Esophagus muscularis mucosa (tissue), 3 donors: ENCODE measurements at regions not wholly inside any gene's neighbourhood (a gene's known extent, or its start where the extent isn't known, plus 50 kb on each side); places are given as distances from the start of the nearest gene placed in this dataset.

Experiments
- POLR2A ChIP-seq: fragments of 450-650 bp; IDR thresholded peaks from one replicate; pipeline ENCODE4 v1.6.1; 2017; ENCODE audit warnings: antibody characterized with exemption, moderate library complexity, mild to moderate bottlenecking, low read depth
- TF ChIP-seq, protein P1 (sequence below), 3 experiments: fragments of 200-600 bp in 2 of 3; fragments of 450-650 bp in 1 of 3; sonication (generic) in 2 of 3; IDR thresholded peaks; one replicate each; pipeline ENCODE4 v1.5.1; 2017 to 2019; ENCODE audit warnings: antibody characterized with exemption in 3 of 3, mild to moderate bottlenecking in 2 of 3, moderate library complexity in 1 of 3

GRCh38 chr22:27436591-27436990 is 365.0 kb downstream of the MN1 start:
- TF ChIP-seq, protein P1, sequence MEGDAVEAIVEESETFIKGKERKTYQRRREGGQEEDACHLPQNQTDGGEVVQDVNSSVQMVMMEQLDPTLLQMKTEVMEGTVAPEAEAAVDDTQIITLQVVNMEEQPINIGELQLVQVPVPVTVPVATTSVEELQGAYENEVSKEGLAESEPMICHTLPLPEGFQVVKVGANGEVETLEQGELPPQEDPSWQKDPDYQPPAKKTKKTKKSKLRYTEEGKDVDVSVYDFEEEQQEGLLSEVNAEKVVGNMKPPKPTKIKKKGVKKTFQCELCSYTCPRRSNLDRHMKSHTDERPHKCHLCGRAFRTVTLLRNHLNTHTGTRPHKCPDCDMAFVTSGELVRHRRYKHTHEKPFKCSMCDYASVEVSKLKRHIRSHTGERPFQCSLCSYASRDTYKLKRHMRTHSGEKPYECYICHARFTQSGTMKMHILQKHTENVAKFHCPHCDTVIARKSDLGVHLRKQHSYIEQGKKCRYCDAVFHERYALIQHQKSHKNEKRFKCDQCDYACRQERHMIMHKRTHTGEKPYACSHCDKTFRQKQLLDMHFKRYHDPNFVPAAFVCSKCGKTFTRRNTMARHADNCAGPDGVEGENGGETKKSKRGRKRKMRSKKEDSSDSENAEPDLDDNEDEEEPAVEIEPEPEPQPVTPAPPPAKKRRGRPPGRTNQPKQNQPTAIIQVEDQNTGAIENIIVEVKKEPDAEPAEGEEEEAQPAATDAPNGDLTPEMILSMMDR (IDR thresholded peaks at IDR 0.05), result no peak
- TF ChIP-seq POLR2A, result no peak
